ENCODE measurements at regions not wholly inside any gene's neighbourhood (a gene's known extent, or its start where the extent isn't known, plus 50 kb on each side); places are given as distances from the start of the nearest gene placed in this dataset.

DNA sequence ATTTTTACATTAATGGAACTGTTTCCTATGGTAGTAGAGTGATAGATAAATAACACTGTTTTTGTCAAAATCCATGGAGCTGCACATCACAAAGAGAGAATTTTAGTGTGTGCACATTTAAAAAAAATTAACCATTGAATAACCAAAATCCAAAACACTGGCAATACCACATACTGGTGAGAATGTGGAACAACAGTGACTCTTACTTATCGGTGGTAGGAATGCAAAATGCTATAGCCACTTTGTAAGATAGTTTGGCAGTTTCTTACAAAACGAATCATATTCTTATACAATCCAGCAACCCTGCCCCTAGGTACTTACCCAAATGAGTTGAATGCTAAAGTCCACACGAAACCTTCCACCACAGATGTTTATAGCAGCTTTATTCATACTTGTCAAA lies 229.6 kb upstream of the GPR101 start:
- intact Hi-C loops (cut with DNase I) = no loop called here
- Histone ChIP-seq H3K36me3 (replicated peaks in 1 of 2) (no peaks in the 10 kb centered on the region), H3K27ac (no peak overlapping the region), H3K4me1 (replicated peaks in 1 of 2) (no peaks in the 10 kb centered on the region), H3K27me3 (peaks cover 14% of the 10 kb centered on the region), H3K4me3 (no peak overlapping the region), H3K9me3 (replicated peaks in 1 of 3) (no peaks in the 10 kb centered on the region)
- 44 to 61% (median 55%) methylated on average over 3 of the region's 3 CpGs for WGBS, 4 donors
- DNase-seq = no peak
- TF ChIP-seq, protein P1, sequence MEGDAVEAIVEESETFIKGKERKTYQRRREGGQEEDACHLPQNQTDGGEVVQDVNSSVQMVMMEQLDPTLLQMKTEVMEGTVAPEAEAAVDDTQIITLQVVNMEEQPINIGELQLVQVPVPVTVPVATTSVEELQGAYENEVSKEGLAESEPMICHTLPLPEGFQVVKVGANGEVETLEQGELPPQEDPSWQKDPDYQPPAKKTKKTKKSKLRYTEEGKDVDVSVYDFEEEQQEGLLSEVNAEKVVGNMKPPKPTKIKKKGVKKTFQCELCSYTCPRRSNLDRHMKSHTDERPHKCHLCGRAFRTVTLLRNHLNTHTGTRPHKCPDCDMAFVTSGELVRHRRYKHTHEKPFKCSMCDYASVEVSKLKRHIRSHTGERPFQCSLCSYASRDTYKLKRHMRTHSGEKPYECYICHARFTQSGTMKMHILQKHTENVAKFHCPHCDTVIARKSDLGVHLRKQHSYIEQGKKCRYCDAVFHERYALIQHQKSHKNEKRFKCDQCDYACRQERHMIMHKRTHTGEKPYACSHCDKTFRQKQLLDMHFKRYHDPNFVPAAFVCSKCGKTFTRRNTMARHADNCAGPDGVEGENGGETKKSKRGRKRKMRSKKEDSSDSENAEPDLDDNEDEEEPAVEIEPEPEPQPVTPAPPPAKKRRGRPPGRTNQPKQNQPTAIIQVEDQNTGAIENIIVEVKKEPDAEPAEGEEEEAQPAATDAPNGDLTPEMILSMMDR (IDR thresholded peaks at IDR 0.05) = no peak
- TF ChIP-seq POLR2A (IDR thresholded peaks at IDR 0.05) = no peak

DNA sequence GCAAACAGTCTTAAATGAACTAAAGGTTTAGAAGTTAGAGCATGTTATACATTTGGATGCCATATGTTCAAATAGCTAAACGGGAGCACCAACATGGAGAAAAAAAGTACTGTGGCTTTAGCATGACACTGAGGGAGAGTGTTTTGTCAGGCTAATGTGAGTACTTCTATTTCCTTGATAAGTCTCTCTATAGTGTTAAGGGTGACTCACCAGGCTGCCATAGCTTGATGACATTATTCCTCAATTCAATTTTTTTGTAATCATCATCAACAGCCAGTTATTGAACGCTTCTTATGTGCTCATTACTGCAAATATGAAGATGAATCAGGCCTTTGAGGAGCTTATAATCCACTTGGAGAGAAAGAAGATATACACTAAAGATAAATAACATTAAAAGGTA lies 211.4 kb upstream of the GPR101 start:
- intact Hi-C loops (cut with DNase I) = no loop called here
- H3K9me3 ChIP-seq (replicated peaks in 1 of 3) = no peaks in the 10 kb centered on the region
- TF ChIP-seq, protein P1 (IDR thresholded peaks at IDR 0.05) = no peak
- TF ChIP-seq POLR2A (IDR thresholded peaks at IDR 0.05) = no peak

DNA sequence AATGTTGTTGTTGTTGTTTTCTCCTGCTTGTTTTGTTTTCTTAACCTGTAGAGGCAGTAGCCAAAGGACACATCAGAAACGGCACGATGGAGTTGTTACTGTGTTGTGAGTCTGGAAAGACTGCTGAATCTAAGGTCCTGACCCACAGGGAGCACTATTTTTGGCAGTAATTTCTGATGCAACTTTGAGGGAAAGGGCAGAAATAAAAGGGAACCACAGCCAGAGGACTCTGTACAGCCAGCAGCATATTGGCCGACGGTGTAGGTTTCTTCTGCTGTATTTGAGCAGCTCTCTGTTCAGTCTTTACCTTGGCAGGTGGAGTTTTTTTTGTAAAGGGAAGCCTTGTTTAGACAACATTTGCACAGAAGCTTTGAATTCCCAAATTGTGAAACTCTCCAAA lies 203.0 kb upstream of the GPR101 start:
- Histone ChIP-seq H3K36me3 (replicated peaks in 1 of 2) (no peaks in the 10 kb centered on the region), H3K4me1 (replicated peaks in 1 of 2) (no peaks in the 10 kb centered on the region), H3K27ac (no peak overlapping the region), H3K4me3 (no peak overlapping the region), H3K9me3 (replicated peaks in 1 of 3) (no peaks in the 10 kb centered on the region), H3K27me3 (peaks cover 4% of the 10 kb centered on the region)
- whole genome bisulfite sequencing, 4 donors = 17 to 72% (median 51%) methylated on average over 2 to 4 of the region's 4 CpGs
- intact Hi-C loops (cut with DNase I) = no loop called here
- no peak for DNase-seq
- TF ChIP-seq POLR2A (IDR thresholded peaks at IDR 0.05) = no peak
- TF ChIP-seq, protein P1 (IDR thresholded peaks at IDR 0.05) = no peak

More for the DNA sequence above, 211.4 kb upstream of the GPR101 start:
- Histone ChIP-seq H3K27ac (no peak overlapping the region), H3K27me3 (no peaks in the 10 kb centered on the region), H3K36me3 (replicated peaks in 1 of 2) (no peaks in the 10 kb centered on the region), H3K4me3 (no peak overlapping the region), H3K4me1 (replicated peaks in 1 of 2) (no peaks in the 10 kb centered on the region)
- no peak for DNase-seq
- 56 to 80% (median 75%) methylated on average over 2 of the region's 2 CpGs for WGBS, 4 donors

DNA sequence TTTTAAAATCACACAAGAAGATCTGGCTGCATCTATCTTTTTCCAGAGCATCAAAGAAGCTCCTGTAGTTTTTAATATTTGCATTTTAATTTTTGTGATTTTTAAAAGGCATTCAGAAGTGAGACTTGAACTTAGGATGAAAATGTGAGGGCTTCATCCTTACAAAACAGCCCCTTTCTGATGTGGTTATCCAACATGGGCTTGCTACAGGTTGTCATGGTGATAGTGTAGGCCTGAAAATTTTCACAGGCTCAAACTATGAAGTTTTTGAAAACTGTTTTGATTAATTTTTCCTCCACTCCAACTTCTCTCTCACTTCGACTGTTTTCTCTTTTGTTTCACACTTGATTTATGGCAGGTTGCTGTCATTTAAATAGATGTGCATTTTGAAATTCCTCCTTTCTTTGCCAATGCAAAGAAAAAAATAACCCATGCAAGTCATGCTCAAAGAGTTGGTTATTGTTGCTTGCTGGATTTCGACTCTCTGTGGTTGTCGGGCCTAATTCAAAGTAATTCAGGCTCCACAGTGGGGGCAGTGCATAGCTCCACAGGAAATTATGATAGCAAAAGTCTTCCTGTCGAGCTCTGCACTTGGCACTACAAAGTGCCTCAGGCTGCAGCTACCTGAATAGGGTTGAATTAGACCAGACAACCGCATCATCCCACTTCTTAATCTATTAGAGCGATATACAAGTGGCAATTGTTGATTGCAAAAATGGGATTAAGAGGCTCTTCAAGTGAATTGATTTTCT lies 201.0 kb upstream of the GPR101 start:
- H3K27me3 ChIP-seq = peaks cover 11% of the 10 kb centered on the region
- H3K4me1 ChIP-seq (replicated peaks in 1 of 2) = no peaks in the 10 kb centered on the region
- TF ChIP-seq POLR2A (IDR thresholded peaks at IDR 0.05) = no peak
- TF ChIP-seq, protein P1 (IDR thresholded peaks at IDR 0.05) = no peak
- no peak overlapping the region for H3K27ac ChIP-seq
- intact Hi-C loops (cut with DNase I) = no loop called here
- no peak for DNase-seq
- H3K9me3 ChIP-seq (replicated peaks in 1 of 3) = no peaks in the 10 kb centered on the region
- 36 to 52% (median 46%) methylated on average over 6 of the region's 6 CpGs for WGBS, 4 donors
- no peaks in the 10 kb centered on the region for H3K36me3 ChIP-seq (replicated peaks in 1 of 2)
- H3K4me3 ChIP-seq = no peak overlapping the region

Measured in adrenal gland (tissue), 9 donors.